HG03064 (cell line): ENCODE measurements at regions not wholly inside any gene's neighbourhood (a gene's known extent, or its start where the extent isn't known, plus 50 kb on each side); places are given as distances from the start of the nearest gene placed in this dataset.

ENCODE experiments used
- ATAC-seq: cut with Tn5 transposase; IDR thresholded peaks from one replicate; pipeline ENCODE4 v1.9.1; 2021; ENCODE audit warnings: low read depth; ENCODE audit not compliant: unreplicated experiment

DNA sequence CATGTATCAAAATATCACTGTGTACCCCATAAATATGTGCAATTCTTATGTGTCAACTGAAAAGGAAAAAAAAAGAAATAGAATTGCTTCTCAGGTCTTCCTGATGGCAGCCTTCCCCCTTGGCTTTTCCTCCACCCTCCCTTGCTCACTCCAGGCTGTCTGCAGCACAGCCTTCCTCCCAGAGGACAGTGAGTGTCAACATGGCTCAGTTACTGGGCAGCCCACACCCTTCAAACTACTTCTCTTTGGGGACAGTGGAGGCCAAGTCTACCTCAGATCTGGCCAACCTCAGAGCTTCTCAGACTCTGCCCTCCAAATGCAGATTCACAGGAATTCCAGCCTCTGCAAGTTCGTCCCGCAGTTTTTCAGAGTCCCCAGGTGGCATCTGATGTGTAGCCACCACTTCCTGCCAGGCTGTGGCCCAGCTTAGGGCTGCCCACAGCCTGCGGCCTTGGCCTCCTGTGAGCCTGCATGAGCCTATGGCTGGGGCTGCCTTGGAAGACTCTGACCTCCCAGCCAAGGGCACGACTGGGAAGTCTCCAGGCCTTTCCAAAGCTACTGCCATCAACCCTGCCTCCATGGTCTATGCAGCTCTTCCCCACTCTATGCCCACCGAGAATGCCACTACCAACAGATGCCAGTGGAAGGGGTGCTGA is 148.0 kb upstream of the PWP1 start:
- no peak for ATAC-seq

DNA sequence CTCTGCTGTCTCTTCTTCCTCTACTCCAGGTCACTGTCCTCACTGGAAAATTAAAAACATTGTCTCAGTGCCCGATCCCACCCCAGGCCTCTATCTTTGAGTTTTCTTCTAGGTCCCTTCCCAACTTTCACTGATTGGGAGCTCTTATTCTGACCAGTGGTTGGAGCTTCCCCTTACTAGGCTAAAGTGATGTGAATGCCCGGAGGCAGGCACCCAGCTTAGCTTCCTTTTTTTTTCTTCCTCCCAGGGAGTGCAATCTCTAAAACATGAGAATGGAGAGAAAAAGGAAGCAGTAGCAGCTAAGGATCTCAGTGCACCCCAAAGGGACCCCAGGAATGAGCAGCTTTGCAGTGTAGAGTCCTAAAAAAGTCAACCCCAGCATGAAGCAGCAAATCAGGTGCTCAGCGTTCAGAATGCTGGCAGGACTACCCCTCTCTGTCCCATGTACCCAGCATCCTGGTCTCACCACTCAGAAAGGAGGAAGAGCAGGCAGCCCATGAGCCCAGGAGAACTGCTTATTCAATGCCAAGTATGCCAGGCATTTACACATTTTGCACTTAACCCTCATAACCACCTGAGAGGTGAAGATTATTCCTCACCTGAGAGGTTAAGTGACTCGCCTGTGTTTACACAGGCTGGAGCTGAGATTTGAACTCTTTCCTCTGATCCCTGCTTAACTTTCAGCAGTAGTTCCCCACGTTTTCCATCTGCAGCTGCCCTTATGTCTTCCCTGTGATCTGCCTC is 146.2 kb upstream of the PWP1 start:
- ATAC-seq = no peak

DNA sequence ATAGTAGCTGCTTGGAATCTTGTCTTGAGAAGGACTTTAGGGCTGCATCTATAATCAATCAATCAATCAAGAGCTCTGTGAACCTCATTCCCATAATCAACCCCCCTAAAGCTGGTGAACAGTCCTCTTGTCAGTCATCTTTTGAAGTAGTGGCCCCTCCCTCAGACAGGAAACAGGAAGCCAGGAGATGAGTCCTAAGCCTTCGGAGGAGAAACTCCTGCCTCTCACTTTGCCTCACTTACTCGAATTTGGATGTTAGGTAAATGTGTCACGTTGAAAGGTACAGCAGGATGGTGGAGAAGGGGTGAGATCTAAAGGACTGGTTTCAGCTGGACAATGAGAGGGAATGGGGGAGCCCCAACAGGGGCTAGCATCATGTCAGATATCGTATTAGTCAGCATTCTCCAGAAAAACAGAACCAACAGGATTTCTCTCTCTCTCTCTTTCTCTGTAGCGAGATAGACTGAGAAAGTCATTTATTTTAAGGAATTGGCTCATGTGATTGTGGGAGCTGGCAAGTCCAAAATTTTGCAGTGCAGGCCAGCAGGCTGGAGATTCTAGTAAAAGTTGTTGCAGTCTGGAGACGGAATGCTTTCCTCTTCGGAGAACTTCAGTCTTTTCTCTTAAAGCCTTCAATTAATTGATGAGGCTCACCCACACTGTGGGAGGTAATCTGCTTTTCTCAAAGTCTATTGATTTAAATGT is 144.4 kb upstream of the PWP1 start:
- no peak for ATAC-seq

DNA sequence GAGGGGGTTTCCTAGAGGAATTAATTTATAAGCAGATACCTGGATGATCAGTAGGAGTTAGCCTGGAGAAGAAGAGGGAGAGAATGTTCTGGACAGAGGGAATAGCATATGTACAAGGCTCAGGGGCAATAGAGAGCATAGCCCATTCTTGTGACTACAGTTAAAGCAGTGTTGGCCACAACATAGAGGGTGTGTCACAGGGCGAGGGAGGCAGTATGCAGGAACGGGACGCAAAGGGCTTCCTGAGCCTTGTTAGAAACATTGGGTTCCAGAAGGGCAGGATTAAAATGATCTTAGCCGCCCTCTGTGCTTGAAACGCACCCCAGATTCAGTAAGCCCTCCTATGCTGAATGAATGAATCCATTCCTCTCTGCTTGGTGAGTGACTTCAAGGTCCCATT is 142.2 kb upstream of the PWP1 start:
- no peak for ATAC-seq

DNA sequence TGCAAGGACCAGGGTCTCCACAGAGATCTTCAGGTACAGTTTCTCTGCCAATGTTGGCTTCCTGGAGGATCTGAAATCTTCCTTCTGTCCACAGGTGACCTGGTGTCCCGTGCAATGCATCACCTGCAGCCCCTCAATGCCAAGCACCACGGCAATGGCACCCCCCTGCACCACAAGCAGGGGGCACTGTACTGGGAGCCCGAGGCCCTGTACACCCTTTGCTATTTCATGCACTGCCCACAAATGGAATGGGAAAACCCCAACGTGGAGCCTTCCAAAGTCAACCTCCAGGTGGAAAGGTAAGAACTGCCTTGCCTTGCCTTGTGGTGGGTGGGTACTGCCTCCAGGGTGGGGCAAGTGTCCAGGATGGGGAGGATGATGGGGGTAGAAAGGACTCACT is 141.8 kb upstream of the PWP1 start:
- ATAC-seq = no peak

DNA sequence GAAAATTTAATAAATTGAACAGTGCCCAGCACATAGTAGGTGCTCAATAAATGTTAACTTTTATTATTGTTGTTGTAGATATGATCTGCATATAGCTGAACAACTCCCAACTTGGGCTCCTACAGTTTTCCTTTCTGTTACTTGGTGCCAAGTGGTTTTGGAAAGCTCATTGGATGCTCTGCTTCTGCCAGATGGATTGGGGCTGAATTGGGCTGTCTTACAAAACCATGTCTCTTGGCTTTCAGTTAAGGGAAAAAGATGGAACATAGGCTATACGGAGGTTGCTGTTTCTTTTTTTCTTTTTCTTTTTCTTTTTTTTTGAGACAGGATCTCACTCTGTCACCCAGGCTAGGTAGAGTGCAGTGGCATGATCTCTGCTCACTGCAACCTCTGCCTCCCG is 140.7 kb upstream of the PWP1 start:
- ATAC-seq = no peak

DNA sequence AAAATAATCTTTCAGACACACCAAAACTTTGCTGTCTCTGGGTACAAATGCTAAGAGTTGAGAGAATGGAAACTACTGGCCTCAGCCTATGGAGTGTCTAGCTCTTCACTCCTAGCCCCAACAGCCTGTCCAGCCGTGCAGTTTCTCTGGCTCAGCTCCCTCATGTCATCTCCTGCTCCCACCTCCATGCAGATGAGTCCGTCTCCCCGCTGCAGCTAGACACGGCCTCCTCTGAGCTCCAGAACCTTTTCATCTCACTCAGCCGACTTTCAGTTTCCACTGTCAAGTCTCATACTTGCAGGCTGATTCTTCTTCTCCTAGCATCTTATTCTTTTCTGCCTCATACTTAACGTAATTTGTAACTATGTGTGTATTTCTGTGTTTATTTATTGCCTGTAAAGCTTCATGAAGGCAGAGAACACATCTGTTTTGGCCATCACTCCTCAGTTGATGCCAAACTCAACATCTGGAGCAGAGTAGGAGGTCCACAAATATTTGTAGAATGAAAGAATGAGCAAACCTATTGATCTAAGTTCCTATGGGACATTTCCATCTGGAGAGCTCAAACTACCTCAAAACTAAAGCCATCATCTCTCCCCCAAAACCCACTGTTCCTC is 139.8 kb upstream of the PWP1 start:
- ATAC-seq = no peak

DNA sequence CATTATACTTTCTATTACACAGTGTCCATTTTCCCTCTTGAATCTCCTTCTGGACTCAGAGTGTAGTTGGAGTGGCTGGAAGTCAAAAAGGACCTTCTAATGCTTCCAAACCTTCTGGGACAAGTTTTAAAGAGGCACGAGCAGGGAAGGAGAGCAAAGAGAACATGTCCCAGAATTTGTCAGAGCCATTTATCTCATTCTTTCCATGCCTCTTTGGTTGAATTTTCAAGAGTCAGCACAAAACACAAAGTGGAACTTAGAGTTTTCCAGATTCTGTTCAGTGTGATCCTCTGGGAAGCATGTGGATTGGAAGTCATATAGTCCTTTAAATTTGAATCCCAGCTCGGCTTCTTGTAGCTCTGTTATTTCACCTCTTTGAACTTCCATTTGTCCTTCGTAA is 138.2 kb upstream of the PWP1 start:
- ATAC-seq = no peak

DNA sequence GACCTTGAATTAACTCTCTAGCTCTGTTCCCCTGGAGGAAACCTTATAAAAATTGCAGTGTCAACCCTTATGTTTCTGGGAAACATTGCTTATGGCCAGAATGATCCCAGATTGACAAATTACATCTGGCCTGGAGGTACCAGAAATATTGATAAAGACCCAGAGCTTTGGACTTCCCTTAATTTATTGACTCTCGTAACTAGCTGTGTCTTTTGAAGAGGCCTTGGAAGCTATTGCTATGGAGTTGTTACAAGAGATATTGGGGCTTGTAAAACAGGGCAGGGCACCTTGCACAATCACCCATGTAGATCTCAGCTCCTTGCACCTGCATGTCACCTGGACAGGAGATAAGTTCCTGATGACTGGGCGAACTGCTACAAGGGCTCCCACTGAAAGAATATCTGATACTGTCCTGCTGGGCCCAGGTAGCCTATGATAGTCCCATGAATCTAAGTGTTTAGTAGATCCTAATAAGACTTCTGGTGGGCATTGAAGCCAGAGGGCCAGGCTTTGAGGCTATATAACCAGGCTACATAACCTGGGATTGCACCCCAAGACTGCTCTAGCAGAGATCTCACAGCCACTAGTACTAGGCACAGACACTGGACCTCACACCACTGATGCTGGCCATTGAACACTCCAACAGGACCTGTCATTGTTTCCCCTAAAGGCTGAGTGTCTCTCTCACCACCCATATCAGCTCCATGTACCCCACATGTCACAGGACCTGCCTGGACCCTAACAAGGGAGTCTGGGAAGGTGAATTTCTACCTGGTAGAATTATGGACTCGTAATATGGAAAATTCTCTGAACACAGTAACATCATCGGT is 135.7 kb upstream of the PWP1 start:
- no peak for ATAC-seq

DNA sequence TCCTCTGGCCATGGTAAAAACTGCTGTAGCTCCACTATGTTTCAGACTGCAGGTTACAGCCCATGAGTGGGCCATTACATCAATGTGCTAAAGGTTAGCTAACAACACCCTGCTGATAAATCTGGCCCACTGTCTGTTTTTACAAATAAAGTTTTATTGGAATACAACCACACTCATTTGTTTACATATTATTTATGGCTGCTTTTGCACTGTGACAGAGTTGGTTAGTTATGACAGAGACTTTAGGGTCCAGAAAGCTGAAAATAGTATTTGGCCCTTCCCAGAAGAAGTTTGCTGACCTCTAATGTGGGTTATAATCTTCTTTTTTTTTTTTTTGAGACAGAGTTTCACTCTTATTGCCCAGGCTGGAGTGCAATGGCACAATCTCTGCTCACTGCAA is 134.2 kb upstream of the PWP1 start:
- no peak for ATAC-seq

DNA sequence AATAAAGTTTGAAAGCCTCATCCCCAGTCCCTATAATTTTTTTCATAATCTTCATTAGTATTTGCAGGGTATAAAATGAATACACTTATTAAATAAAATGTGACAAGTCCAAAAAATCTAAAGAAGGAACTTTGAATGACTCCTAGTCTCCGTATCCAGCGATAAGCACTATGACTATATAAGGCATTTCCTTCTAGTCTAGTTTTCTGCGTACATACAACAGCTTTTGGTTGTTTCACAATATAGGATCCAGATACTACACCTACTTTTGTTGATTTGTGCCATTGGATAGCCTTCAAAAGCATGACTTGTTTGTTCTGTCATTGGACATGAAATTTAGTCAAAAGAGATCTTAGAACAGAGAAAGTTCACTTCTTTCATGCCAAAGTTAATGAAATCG is 133.3 kb upstream of the PWP1 start:
- no peak for ATAC-seq

DNA sequence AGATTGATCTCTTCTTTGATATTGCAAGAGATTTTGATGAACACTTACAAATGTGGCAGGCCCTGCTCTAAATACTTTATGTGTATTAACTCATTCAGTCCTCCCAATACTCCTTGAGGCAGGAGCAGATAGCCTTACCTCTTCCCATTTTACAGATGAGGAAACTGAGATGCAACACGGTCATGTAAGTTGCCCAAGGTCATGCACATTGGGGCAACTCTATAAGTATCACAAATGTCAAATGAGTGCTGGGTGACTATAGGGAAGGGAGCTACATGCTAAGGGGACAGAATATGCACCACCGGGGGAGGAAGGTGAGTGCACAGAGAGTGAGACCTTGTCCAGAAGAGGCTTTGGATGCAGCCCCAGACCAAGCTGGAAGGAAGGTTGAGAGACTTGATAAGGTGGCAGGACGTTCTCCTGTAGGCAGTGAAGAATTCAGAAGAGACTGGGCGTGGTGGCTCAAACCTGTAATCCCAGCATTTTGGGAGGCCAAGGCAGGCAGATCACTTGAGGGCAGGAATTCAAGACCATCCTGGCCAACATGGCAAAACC is 132.3 kb upstream of the PWP1 start:
- ATAC-seq = no peak

DNA sequence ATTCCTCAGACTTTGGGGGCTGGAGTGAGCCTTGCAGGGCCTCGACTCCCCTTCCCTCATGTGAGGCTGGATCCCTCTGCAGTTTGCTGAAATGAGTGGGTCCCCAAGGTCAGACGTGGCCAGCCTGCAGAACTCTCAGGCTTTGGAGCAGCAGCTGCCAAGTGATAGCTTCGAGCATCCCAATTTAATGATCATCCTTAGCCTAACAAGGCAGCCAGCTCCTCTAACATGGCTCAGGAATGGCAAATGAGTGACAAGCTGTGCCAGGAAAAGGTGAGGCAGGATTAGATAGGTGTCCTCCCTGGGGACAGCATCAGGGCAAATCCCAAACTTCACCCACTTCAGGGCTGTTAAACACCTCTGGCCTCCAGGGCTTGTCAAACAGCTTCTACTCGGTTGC is 130.7 kb upstream of the PWP1 start:
- no peak for ATAC-seq

DNA sequence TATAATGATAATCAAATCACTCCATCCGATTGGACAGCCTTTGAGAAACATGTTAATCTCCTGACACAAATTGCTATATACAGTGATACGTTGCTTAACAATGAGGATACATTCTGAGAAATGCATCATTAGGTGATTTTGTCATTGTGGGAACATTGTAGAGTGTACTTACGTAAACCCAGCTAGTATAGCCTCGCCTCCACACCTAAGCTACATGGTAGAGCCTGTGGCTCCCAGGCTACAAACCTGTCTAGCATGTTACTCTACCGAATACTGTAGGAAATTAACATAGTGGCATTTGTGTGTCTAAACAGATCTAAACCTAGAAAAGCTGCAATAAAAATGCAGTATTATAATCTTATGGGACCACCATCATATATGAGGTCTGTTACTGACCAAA is 128.6 kb upstream of the PWP1 start:
- no peak for ATAC-seq

DNA sequence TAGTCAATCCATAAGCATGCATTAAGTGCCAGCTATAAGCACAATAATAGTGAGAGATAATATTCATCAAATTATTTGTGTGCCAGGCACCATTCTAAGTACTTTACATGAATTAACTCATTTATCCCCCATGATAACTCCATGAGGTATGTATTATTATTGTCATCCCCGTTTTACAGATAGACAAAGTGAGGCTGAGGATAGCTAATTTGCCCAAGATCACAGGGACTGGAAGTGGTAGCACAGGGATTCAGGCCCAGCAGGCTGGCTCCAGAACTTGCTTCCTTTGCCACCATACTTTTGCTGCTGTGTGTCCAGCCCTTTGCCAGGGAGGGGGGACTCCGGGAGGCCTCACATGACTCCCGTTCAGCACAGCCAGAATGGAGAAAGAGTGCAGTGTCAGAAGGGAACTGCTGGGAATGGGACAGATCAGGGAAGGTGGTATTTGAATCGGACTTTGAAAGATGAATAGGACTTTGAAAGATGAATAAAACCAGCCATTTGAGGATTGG is 128.0 kb upstream of the PWP1 start:
- ATAC-seq = no peak

DNA sequence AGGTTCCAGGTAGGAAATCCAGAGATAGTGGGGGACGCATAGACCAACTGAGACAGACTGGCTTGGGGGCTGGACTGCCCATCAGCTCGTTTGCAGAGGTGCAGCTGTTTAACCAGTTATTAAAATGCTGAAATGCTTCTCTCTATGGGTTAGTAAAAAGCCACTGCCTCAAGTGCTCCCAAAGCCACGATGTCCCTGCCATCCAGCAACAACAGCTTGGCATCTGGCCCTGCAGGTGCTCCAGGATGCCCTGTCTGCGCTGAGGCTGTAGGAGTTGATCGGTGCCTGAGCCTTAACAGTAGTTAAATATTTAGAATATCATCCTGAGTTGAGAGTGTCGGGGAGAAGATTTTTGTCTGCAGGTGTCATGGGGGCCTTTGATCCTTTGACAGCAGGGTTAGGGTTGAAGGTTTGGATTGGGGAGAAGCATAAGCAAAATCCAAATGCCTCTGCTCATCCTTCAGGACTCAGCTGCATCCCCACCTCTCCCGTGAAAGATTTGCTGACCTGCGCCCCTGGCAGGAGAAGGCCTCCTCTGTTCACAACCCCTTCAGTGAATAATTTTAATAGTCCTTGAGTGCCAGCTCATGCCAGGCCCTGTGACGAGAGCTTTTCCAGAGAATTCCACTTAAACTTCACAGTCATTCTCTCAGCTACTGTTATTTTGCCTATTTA is 127.3 kb upstream of the PWP1 start:
- ATAC-seq = no peak

DNA sequence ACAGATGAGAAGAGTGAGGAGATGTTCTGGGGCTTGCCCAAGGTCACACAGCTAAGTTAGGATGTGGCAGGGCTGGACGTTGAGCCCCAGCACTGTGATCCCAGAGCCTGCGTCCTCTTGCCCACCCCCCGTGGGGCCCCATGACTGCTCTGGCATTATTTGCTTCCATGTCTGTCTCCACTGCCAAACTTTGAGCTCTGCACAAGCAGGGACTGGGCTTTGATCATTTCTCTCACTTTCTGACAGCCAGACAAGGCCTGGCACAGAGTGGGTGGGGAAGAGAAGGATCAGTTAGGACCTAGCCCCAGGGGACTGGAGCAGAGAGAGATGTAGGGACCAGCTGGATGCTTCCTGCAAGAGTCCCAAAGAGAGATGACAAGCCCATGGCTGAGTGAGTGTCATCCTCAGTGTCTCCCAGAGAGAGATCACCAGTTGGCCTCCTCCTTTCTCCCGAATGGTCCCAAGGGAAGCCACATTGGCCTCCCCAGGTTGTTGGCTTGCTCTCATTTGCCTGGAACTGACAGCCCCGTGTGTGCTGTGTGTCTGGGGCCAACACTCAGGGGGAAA is 126.7 kb upstream of the PWP1 start:
- no peak for ATAC-seq

DNA sequence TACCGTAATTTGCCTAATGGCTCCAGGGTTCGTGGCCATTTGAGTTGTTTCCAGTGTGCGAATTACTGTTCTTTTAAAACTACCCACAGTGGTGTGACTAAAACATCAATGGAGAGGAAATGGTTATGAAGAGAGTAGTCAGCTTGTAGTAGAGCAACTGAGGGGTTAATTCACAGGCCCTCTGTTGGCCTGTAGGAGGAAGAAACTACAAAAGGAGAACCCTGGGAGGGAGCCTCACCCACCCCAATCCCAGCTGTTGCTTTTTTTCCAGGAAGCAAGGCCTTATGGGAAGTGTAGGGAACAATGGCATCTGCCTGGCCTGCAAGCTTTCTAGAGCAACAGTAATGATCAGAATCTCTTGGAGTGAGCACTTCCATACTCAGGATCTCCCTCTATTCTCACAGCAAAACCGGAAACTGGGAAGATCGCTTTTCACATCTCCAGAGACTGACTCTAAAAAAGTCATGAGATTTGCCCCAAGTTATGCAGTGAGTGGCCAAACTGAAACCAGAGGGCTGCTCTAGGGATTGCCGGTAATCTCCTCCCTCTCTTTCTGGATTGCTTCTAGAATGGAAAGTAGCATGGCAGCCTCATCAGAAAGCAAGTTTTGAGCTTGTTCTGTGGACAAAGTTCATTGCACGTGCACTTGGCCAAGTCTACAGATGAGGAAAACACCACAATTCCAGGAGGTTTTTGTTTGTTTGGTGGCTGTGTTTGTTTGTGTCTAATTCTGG is 125.3 kb upstream of the PWP1 start:
- no peak for ATAC-seq

DNA sequence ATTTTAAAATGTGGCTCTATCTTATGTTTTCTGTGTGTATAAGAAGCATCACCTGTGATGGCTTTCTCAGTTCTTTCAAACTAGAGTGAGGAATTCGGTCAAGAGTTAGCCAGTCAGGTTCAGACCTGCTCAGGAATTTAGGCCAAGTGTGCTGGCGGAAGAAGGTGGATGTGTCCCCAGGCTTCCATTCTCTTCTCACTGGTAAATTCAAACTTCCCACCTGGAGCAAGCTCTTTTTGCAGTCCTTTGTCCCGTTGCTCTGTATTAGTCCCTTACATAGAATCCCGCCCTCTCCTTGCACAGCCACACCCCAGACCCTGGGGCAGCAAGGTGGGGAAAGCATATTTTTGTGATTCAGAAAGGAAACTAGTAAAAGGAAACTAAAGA is 124.7 kb upstream of the PWP1 start:
- ATAC-seq = no peak
